GM12878 (cell line): ENCODE measurements at regions not wholly inside any gene's neighbourhood (a gene's known extent, or its start where the extent isn't known, plus 50 kb on each side); places are given as distances from the start of the nearest gene placed in this dataset.

Experiments used
- CTCF ChIP-seq, 3 experiments: IDR thresholded peaks in 2 of 3; conservative IDR thresholded peaks in 1 of 3; 2 replicates each; pipeline ENCODE4 v1.5.1; 2011; ENCODE audit warnings: low read depth in 3 of 3, low read length in 3 of 3, mild to moderate bottlenecking in 3 of 3, control low read depth in 2 of 3, moderate library complexity in 2 of 3, inconsistent platforms in 1 of 3, mixed read lengths in 1 of 3; ENCODE audit not compliant: control insufficient read depth in 2 of 3, insufficient read depth in 1 of 3; ENCODE audit errors: extremely low read depth in 1 of 3
- ESRRA ChIP-seq: IDR thresholded peaks from 2 replicates; pipeline ENCODE4 v1.6.1; 2012; ENCODE audit warnings: mild to moderate bottlenecking, low read length, improper control_type of control experiment
- EZH2 ChIP-seq: IDR thresholded peaks from 2 replicates; pipeline ENCODE4 v1.6.1; 2012; ENCODE audit warnings: low read depth, mild to moderate bottlenecking, control low read depth, inconsistent platforms, low read length, borderline replicate concordance; ENCODE audit not compliant: control insufficient read depth
- FOXM1 ChIP-seq: IDR thresholded peaks from 2 replicates; pipeline ENCODE4 v1.6.1; 2012; ENCODE audit warnings: low read depth, mild to moderate bottlenecking, inconsistent platforms, low read length, moderate library complexity
- MTA3 ChIP-seq: IDR thresholded peaks from 2 replicates; pipeline ENCODE4 v1.6.1; 2012; ENCODE audit warnings: low read length, inconsistent platforms, borderline replicate concordance
- MYC ChIP-seq: IDR thresholded peaks from 2 replicates; pipeline ENCODE4 v1.6.1; 2011; ENCODE audit warnings: mild to moderate bottlenecking, low read length, moderate library complexity, inconsistent platforms; ENCODE audit not compliant: insufficient read depth, insufficient replicate concordance, insufficient read length, severe bottlenecking
- NBN ChIP-seq: fragments of 450-650 bp; IDR thresholded peaks from 2 replicates; pipeline ENCODE4 v1.6.1; 2016
- PKNOX1 ChIP-seq: fragments of 450-650 bp; IDR thresholded peaks from 2 replicates; pipeline ENCODE4 v1.6.1; 2016; ENCODE audit warnings: mild to moderate bottlenecking
- POLR2A ChIP-seq: IDR thresholded peaks from 2 replicates; pipeline ENCODE4 v1.6.1; 2011; ENCODE audit warnings: low read depth, mild to moderate bottlenecking, low read length
- RBBP5 ChIP-seq: fragments of 200-600 bp; sonication (generic); conservative IDR thresholded peaks from 2 replicates; pipeline ENCODE4 v1.6.1; 2016
- RCOR1 ChIP-seq: conservative IDR thresholded peaks from 2 replicates; pipeline ENCODE4 v1.6.1; 2012; ENCODE audit warnings: low read depth, low read length, improper control_type of control experiment
- USF2 ChIP-seq: IDR thresholded peaks from 2 replicates; pipeline ENCODE4 v1.6.1; 2011; ENCODE audit warnings: low read depth, low read length, improper control_type of control experiment, borderline replicate concordance
- ZNF384 ChIP-seq: IDR thresholded peaks from 2 replicates; pipeline ENCODE4 v1.6.1; 2012; ENCODE audit warnings: low read depth, mild to moderate bottlenecking, low read length, improper control_type of control experiment, borderline replicate concordance

GRCh38 chr1:101588677-101589076 lies 351.9 kb downstream of the S1PR1 start:
- TF ChIP-seq NBN (no peak), MYC (no peak), CTCF (IDR thresholded peaks at IDR 0.05 in 2 of 3, conservative IDR thresholded peaks at IDR 0.05 in 1 of 3; ENCODE audit: control insufficient read depth in 2 of 3, extremely low read depth in 1 of 3, insufficient read depth in 1 of 3, low read depth in 3 of 3, low read length in 3 of 3) (no peak), FOXM1 (no peak), POLR2A (no peak), ZNF384 (no peak), MTA3 (no peak), RBBP5 (no peak), EZH2 (no peak), ESRRA (no peak), USF2 (no peak), RCOR1 (no peak), PKNOX1 (no peak)
